ENCODE measurements at regions not wholly inside any gene's neighbourhood (a gene's known extent, or its start where the extent isn't known, plus 50 kb on each side); places are given as distances from the start of the nearest gene placed in this dataset.

DNA sequence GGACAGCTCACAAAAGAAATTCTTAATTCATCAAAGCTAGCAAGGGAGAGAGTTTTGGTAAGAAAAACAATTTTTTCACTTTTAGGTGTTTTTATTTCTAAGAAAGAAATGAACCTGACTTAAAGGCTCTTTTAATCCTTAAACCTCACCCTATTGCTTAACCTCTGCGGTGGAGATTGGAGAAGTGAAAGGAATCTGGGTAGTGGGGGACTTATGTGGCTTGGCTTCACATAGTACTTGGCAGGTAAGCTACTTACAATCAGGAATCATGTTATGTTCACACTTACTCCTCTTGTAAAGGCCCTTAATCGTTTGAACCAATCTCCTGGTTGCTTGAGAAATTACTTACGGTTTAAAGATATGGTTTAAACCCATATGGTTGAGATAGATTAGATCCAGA lies 104.8 kb downstream of the ISOC1 start:
- TF ChIP-seq, protein P1, sequence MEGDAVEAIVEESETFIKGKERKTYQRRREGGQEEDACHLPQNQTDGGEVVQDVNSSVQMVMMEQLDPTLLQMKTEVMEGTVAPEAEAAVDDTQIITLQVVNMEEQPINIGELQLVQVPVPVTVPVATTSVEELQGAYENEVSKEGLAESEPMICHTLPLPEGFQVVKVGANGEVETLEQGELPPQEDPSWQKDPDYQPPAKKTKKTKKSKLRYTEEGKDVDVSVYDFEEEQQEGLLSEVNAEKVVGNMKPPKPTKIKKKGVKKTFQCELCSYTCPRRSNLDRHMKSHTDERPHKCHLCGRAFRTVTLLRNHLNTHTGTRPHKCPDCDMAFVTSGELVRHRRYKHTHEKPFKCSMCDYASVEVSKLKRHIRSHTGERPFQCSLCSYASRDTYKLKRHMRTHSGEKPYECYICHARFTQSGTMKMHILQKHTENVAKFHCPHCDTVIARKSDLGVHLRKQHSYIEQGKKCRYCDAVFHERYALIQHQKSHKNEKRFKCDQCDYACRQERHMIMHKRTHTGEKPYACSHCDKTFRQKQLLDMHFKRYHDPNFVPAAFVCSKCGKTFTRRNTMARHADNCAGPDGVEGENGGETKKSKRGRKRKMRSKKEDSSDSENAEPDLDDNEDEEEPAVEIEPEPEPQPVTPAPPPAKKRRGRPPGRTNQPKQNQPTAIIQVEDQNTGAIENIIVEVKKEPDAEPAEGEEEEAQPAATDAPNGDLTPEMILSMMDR (IDR thresholded peaks at IDR 0.05; ENCODE audit: low read length, missing control alignments) = no peak
- DNase-seq (ENCODE audit: low read depth) = no peak

GRCh38 chr5:129204525-129204924 lies 110.0 kb downstream of the ISOC1 start:
- TF ChIP-seq, protein P1 (IDR thresholded peaks at IDR 0.05; ENCODE audit: low read length, missing control alignments) = no peak
- DNase-seq (ENCODE audit: low read depth) = peak; percentile 19
- H3K4me3 ChIP-seq (replicated peaks; ENCODE audit: low read depth, low read length) = no peak overlapping the region

More for the DNA sequence above, 104.8 kb downstream of the ISOC1 start:
- H3K4me3 ChIP-seq (replicated peaks; ENCODE audit: low read depth, low read length) = no peak overlapping the region

GRCh38 chr5:129216001-129216400 lies 121.5 kb downstream of the ISOC1 start:
- TF ChIP-seq, protein P1 (IDR thresholded peaks at IDR 0.05; ENCODE audit: low read length, missing control alignments) = no peak
- no peak overlapping the region for H3K4me3 ChIP-seq (replicated peaks; ENCODE audit: low read depth, low read length)
- DNase-seq (ENCODE audit: low read depth) = peak; percentile 76

DNA sequence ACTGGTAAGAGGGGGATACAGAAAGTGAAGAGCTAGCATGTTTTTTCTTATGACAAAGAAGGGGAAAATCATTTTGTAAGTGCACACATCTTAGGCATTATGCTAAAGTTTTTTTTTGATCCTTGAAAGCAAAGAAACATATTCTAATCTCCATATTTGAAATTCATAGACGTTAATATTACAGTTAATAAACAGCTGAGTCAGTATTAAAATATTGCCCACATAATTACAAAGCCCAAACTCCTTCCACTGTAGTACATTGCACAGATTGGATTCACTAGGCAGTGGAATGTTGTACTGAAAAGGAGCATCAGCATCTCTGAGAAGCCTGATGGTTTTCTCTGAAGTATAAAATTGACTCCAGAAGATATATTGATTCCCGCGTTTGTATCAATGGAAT lies 122.6 kb downstream of the ISOC1 start:
- H3K4me3 ChIP-seq (replicated peaks; ENCODE audit: low read depth, low read length) = no peak overlapping the region
- DNase-seq (ENCODE audit: low read depth) = no peak
- TF ChIP-seq, protein P1 (IDR thresholded peaks at IDR 0.05; ENCODE audit: low read length, missing control alignments) = no peak

GRCh38 chr5:129223178-129223577 lies 128.6 kb downstream of the ISOC1 start:
- TF ChIP-seq, protein P1 (IDR thresholded peaks at IDR 0.05; ENCODE audit: low read length, missing control alignments) = no peak
- no peak overlapping the region for H3K4me3 ChIP-seq (replicated peaks; ENCODE audit: low read depth, low read length)
- no peak for DNase-seq (ENCODE audit: low read depth)

- no peak for DNase-seq (ENCODE audit: low read depth)
- no peak overlapping the region for H3K4me3 ChIP-seq (replicated peaks; ENCODE audit: low read depth, low read length)
- TF ChIP-seq, protein P1 (IDR thresholded peaks at IDR 0.05; ENCODE audit: low read length, missing control alignments) = no peak
Observed at GRCh38 chr5:129228577-129228976, 134.0 kb downstream of the ISOC1 start.

- TF ChIP-seq, protein P1 (IDR thresholded peaks at IDR 0.05; ENCODE audit: low read length, missing control alignments) = no peak
- H3K4me3 ChIP-seq (replicated peaks; ENCODE audit: low read depth, low read length) = no peak overlapping the region
- DNase-seq (ENCODE audit: low read depth) = no peak
Observed at GRCh38 chr5:129241755-129242154, 147.2 kb downstream of the ISOC1 start.
